ENCODE measurements at regions not wholly inside any gene's neighbourhood (a gene's known extent, or its start where the extent isn't known, plus 50 kb on each side); places are given as distances from the start of the nearest gene placed in this dataset.
"Not testable (repeated sequence)": the region's sequence is repeated elsewhere in the genome, so short reads cannot be mapped to it uniquely, and the experiment has no call there.

DNA sequence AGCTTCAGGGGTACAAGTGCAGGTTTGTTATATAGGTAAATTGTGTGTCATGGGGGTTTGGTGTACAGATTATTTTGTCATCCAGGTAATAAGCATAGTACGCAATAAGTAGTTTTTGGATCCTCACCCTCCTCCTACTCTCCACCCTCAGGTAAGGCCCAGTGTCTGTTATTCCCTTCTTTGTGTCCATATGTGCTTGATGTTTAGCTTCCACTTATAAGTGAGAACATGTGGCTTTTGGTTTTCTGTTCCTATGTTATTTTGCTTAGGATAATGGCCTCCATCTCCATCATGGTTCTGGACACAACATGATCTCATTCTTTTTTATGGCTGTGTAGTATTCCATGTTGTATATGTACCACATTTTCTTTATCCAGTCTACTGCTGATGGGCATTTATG lies 298.4 kb downstream of the LIG4 start:
- not testable (repeated sequence) for DNase-seq (ENCODE audit: low spot score)

DNA sequence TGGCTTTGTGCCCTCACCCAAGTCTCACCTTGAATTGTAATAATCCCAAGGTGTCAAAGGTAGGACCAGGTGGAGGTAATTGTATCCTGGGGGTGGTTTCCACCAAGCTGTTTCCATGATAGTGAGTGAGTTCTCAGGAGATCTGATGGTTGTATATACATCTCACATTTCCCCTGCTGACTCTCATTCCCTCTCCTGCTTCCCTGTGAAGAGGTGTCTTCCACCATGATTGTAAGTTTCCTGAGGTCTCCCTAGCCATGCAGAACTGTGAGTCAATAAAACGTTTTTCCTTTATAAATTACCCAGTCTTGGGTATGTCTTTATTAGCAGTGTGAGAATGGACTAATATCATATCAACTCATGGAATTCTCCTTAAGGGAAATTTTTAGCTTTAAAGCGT lies 302.6 kb downstream of the LIG4 start:
- DNase-seq (ENCODE audit: low spot score) = no peak

DNA sequence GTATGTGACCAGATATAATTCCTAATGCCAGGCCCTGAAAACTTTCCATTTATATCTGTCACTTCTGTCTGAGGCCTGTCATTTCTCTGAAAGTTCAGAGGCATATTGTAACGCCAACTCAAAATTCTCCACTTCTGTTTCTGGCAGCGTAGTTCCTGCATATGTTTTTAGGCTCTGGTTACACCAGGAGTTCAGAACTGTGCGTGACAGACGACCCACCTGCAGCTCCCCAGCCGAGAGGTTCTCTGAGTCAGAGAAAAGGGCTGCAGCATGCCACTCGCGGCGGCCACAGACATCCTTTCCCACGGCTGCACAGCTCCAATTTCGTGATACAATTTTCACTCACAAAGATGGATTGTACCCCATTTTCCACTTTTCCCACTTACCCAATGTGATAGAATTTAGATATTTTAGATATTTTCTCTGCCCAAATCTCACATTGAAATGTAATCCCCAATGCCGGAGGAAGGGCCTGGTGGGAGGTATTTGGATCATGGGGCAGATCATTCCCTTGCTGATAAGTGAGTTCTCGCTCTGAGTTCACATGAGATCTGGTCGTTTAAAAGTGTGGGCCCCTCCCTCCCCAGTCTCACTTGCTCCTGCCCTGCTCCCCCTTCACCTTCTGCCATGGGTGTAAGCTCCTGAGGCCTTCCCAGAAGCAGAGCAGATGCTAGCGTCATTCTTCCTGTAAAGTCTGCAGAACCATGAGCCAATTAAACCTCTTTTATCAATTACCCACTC lies 308.1 kb downstream of the LIG4 start:
- no peak for DNase-seq (ENCODE audit: low spot score)

DNA sequence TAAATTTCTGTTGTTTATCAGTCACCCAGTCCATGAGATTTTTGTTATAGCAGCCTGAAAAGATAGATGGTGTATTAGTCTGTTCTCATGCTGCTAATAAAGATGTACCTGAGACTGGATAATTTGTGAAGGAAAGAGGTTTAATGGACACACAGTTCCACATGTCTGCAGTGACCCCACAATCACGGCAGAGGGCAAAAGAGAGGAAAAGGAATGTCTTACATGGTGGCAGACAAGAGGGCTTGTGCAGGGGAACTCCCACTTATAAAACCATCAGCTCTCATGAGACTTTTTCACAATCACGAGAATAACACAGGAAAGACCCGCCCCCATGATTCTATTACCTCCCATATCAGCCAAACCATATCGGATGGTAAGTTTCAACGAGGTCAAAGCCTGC lies 309.2 kb downstream of the LIG4 start:
- DNase-seq (ENCODE audit: low spot score) = no peak

DNA sequence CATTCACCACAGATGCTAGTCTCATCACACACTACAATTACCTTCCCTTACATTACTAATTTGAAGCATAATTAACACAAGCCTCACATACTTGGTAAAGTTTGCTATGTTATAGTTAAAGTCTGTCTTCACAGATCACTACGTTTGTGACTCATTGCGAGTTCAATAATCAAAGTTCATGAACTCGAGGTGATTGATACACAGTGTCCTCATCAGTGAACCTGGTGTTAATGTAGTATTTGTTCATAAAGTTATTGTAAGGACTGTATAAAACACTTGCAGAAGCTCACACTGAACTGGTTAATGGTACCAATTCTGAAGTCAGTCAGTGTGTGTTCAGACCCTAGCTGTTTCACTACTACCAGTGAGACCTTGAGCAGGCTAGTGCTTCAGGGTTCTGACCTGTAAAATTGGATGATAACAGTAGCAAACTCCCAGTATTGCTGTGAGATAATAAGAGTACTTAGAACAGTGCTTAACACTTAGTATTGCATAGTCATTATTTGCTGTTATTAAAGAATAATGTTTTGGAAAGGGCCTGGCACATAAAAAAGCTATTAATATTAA lies 313.3 kb downstream of the LIG4 start:
- DNase-seq (ENCODE audit: low spot score) = no peak

DNA sequence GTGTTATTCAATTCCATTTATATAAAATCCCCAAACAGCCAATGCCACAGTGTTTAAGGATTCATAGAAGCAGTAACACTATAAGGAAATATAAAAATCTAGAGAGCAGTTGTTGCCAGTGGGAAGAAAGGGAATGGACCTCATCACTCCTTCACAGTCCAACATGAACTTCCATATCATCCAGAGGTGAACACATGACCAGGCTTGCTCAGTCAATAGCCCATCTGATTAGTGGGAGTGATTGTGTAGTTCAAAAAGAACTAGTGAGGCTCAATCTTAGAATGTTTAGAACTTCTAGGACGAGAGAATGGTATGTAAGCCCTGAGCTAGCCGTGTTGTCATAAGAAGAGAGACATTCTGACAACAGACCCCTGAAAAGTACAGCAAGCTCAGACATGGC lies 314.1 kb downstream of the LIG4 start:
- no peak for DNase-seq (ENCODE audit: low spot score)

DNA sequence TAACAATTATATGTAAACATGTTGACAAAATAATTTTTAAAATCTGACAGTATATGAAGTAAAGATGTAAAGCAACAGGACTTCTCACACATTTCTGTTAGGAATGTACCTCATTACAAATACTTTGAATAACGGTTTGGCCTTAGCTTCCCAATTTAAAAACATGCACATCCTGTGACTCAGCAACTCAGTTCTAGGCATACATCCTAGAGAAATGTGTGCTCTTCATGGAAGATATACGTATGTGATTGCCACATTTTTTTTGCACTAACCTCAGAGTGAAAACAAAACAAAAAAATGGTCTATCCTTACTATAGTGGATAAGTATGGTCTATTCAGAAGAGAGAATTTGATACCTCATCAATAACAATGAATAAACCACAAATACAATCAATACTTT lies 314.6 kb downstream of the LIG4 start:
- DNase-seq (ENCODE audit: low spot score) = no peak

DNA sequence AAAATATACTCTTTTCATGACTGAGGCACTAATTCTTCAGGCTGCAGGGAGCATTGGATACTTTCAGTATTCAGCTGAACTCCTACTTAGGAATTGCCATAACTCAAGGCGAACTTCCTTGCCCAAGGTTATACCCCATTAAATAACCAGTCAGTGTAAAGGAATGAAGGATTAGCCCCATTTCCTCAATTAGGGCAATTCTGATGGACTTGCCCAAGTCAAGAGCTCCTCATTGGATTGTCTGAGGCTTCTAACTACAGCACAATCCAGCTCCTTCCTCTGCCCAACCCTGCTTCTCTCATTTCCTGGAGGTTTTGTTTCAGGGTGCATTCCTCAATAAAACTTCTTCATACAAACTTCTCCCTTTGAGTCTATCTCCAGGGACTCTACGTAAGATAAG lies 329.2 kb downstream of the LIG4 start:
- DNase-seq (ENCODE audit: low spot score) = no peak

DNA sequence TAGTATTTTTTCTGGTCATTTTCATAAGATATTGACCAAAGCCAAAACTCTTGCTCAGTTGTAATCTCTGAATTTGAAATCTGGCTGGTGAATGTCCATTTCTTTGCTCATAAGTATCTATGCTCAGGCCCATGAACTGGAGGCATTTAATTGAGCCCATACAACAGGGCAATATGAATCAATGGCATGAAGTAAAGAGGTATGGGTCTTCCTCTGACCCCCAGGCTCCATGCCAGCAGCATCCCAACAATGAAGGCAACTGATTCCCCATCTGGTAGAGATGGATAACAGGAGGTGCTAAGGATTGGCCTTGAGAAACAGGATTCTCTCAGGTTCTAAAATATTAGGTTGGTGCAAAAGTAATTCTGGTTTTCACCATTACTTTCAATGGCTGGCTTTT lies 330.8 kb downstream of the LIG4 start:
- DNase-seq (ENCODE audit: low spot score) = no peak

DNA sequence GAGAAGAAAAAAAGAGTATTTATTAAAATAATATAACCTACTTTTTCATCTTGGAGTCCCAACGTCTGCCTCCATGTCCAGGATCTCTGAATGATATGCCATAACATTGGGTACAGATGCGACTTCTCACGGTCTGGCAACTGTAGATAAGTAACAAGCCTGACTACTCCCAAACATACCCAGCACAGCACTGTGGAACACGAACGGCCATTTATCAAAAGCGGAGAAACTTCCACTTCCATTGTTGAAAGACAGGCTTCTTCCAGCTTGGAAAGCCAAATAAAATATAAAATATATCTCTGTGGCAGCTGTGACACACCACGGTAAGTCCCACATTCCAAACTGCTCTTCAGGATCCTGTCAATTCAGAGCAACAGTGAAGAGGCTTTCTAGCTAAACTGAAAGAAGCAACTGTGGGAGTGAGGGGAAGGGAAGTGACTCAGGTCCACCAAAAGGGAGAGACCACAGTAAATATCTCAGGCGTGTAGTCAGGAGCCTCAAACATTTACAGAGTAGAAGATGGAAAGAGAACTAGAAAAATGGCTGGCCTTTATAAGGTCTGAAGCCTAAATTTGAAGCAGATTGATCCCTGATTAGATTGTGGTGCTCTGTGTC lies 331.7 kb downstream of the LIG4 start:
- DNase-seq (ENCODE audit: low spot score) = no peak

DNA sequence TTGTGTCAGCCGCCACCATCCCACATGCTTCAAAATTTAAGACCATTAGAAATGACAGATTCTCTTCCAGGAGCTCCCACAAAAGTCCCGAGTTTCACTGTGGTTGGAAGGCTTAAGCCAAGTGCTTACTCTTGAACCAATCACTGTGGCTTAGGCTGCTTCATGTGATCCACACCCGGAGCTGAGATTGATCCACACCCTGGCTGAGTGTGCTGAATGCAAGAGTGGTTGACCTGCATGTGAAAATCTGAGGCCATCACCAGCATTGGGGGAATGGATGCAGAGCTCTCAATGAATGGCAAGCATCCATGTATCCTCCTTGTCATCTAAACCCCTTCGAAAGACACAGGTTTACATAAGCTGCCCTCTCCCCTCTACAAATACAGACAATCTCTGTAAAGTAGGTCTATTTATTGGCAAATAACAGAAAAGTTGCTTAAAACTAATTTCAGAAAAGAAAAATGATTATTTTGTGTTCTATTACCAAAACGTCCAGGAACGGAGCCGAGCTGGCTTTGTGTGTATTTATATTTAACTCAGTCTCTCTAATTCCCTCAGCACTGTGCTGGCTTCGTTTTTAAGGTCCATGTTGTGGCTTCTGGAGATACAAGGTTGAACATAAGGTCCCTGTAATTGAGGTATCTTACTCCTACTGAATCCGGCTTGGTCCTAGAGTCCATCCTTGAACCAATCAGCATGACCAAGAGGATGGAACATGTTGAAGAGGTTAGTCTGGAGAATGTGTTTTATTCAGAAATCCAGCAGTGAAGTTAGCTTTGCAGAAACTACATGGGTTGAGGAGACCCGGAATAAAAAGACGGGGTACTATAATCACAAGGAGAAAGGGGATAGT lies 332.4 kb downstream of the LIG4 start:
- no peak for DNase-seq (ENCODE audit: low spot score)

DNA sequence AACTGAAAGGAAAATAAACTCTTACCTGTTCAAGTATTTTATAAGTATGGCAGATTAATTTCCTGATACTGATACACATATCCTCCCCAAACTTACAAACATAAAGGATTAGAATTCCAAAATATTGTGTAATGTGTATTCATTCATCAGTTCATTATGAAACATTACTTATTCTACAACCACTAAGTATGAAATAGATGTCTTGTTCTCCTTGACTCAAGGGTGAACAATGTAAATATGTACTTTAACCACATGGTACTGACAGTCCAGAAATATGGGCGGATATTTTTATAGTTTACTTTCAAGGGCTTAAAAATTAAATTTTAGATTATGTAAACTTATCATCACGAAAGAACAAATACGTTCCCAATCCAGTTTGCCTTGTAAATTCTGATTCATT lies 334.0 kb downstream of the LIG4 start:
- DNase-seq (ENCODE audit: low spot score) = no peak

DNA sequence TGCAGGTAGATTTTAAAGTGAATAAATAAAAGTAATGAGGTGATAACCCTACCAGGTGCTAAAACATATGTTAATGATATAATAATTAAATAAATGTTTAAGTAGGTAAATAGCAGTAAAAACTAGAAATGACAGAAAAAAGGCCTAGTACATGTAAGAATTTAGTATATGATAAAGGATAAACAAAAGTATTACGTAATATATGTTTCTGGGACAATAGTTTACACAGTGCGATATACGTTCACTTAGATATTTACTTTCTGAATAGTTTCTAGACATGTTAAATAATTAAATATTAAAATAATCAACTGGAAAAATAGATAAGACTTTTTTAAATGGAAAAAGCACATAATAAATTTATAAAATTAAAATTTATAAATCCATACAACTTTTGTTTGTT lies 340.9 kb downstream of the LIG4 start:
- no peak for DNase-seq (ENCODE audit: low spot score)

DNA sequence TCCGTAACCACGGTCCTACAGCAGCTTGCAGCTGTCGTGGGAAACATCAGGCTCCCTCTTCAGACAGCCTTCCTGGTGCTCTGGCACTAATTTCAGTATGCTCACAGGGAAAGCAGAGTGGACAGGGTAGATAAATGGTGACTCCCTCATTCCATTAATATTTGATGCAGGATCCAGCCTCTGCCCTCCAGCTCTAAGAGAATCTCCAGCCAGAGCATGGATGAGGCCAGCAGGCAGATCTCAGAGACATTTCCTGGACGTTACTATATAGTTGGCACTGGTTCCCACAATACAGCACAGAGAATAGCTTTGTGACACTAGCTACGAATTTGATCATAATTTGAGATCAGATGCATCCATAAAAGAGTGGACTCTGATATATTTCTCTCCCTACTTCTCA lies 341.4 kb downstream of the LIG4 start:
- DNase-seq (ENCODE audit: low spot score) = no peak

DNA sequence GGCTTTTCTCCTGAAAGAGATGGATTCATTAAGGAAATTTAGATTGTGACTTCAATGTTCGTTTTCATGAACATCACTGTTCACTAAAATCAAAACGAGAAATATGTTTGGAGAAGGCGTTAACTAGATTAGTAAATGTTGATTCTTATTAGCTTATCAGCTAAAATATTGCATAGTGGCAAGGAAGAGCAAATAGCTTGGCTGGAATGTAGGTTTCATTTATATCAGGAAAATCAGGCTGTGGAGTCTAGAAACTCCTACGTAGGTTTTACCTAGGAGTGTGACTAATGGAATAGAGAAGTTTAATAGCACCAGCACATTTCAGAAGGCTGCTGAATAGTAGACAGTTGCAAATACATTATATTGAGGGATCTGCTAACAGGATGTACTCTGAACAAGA lies 344.9 kb downstream of the LIG4 start:
- no peak for DNase-seq (ENCODE audit: low spot score)

DNA sequence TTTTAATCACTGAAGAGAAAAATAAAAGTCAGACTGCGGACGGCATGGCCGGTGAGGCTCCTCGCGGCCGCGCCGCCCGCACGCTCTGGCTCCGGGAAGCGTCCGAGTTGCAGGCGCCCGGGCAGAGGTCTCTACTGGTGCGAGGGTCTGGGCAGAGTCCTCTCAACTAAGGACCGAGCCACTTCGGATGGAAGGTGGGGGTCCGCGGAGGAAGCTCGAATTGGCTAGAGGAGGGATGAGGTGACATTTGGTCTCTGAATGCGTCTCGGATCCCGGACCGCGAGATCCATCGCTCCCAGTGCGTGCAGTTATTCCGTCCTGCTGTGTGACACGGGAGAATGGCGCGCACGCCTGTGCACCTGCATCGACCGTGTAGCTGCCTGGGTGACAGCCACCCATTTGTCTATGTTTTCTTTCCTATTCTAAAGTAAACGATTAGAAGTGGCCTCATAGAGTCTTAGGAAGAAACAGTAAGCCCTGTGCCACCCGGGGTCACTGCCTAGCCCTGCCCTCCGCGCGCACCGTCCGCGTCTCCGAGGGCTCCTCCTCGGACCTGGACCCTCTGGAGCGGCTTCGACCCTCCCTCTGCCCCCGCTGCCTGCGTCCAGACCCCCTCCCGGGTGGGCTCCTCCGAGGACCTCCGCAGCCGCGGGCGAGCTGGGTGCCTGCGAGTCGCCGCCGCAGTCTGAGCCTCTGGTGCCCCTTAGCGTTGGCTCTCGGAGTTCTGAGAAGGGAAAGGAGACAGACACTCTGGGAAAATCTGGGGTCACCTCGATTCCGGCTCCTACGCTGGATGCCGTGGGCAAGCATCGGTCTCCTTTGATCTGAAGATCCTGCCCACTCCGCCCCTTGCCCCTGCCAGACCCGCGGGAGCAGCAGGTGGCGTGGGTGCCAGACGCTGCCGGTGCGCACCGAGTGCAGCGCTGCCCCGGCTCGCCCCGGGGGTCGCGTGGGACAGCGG lies 347.4 kb downstream of the LIG4 start:
- DNase-seq (ENCODE audit: low spot score) = peak; percentile 9

DNA sequence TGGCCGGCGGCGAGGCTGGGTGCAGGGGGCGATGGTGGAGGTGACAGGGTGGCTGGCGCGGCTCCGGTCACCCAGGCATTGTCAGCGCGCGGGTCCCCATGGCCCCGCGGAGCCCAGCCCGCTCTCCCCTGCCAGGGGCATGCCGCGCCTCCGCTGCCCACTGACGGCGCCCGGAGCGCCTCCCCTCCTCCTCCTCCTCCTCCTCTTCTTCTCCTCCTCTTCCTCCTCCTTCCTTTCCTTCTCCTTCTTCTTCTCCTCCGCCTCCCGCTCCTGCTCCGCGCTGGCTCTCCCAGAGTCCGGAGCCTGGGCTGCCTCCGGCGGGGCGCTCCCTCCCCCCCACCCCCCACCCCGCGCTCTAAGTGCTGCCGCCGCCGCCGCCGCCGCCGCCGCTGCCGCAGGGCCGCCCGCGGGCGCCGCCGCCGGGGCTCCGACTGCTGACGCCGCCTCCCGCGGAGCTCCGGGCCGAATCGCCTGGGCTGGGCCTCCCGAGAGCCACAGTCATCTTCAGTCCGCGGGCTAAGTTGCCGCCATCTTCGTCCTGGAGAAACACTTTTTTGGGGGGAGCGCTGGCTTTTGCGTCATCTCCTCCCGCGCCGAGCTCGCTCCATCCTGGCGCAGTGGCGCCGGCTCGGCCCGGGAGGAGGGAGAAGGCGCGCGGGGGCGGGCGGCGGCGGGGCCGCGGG lies 348.3 kb downstream of the LIG4 start:
- DNase-seq (ENCODE audit: low spot score) = peak; percentile 19

DNA sequence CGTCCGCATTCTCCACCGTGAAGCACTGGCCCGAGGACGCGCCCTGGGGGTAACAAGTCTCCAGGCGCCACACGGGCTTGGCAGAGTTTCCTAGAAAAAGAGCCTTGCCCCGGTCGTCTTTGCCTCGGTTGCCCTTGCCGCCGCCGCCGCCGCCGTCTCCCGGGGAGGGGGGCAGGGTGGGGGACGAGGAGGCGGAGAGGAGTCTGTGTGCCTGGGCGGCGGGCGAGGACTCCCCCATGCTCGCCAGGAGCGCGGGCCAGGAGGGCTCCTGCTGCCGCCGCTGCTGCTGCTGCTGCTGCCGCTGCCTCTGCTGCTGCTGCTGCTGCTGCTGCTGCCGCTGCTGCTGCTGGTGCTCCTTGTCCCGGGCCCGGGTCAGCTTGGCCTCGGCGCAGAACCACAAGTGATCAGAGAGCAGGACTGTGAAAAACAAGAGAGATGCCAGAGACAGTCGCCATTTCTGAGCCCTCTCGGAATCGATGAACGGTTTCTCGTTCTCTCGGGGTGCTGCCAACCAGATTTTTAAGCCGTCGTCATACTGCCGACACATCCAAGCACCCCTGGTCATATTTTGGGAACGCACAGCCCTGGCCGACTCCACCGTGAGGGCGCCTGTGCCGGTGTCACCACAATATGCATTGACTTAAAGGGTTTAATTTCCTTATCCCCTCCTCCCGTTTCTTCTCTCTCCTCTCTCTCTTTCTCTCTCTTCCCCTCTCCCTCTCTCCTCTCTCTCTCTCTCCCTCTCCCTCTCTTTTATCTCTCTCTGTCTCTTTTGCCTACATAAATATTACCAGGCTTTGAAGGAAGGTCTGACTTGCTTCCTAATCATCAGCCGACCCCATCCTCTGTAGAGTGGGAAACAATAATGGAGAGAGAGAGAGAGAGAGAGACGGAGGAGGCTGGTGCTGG lies 349.1 kb downstream of the LIG4 start:
- peak; percentile 15 for DNase-seq (ENCODE audit: low spot score)

DNA sequence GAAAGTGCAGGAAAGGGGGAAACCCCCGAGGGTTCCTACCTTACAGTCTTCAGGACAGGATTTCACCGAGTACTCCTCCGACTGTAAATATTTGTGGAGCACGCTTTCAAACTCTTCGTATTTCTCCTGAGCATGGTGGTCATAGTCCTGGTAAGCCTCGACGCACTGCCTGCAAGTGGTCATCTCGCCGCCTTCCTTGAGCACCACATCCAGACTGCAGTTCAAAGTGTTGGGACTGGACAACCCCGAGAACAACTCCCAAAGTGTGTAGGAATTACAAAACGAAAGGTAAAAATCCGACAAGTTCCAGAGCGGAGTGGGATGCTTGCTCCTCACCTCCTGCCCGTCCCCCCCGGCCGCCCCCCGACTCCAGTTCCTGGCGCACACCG lies 349.7 kb downstream of the LIG4 start:
- no peak for DNase-seq (ENCODE audit: low spot score)

DNA sequence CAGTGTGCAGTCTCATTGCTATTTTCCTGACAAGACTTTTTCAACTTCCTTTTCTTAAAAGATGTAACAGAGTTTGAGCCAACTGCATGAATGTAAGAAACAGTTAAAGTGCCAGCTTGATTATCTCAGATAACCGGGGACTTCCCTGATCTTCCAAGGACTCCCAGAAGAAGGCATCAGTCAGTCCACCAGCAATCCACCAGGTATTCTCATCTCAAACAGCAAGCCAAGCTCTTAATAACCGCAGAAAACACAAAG lies 350.1 kb downstream of the LIG4 start:
- DNase-seq (ENCODE audit: low spot score) = no peak

Measured in globus pallidus (tissue), 1 donor.